ENCODE measurements at regions not wholly inside any gene's neighbourhood (a gene's known extent, or its start where the extent isn't known, plus 50 kb on each side); places are given as distances from the start of the nearest gene placed in this dataset.

GRCh38 chr4:148694702-148695101, 252.5 kb upstream of the NR3C2 start:
- Mint-ChIP-seq H3K36me3 (ENCODE audit: low read depth) (no peaks in the 10 kb centered on the region), H3K27me3 (ENCODE audit: low read depth) (no peaks in the 10 kb centered on the region), H3K27ac (no peak overlapping the region), H3K4me1 (ENCODE audit: low read depth) (no peaks in the 10 kb centered on the region), H3K4me3 (no peak overlapping the region), H3K9me3 (no peaks in the 10 kb centered on the region)
- CTCF ChIA-PET: no interaction called here
- no peak for DNase-seq
- intact Hi-C loops (cut with micrococcal nuclease): no loop called here

DNA sequence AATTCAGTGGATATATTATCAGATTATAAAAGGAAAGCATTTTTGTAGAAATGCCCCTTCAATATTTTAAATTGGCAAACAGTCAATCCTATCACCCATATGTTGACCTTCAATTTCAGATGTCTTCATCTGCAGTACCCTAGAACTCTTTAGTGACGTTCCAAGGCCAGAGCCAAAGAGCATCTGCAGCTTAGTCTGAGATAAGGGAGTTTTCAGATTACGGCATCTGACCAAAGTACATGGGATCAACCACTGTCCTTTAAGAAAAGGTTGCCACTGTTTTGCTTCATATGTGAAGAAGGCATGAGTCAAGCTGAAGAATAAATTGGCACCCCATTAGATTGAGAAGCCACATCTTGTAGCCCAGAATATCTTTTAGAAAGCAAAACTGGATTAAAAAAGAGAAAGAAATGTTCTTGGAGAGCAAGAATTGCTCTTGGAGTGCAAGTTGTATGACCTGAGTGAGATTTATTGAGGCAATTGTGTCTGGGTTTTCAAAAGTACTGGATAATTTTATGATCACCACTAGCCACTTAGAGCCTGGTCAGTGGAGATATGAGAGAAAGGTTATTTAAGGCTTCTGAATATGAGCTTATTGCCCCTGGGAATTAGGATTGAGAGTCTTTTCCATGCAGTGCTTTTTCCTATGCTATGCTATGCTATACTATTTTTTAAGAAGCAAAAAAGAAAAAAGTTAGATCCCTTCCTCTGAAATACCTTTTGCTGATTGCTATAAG, 251.9 kb upstream of the NR3C2 start:
- Mint-ChIP-seq H3K27ac (no peak overlapping the region), H3K4me1 (ENCODE audit: low read depth) (no peaks in the 10 kb centered on the region), H3K9me3 (no peaks in the 10 kb centered on the region), H3K27me3 (ENCODE audit: low read depth) (no peaks in the 10 kb centered on the region), H3K36me3 (ENCODE audit: low read depth) (no peaks in the 10 kb centered on the region), H3K4me3 (no peak overlapping the region)
- no peak for DNase-seq
- intact Hi-C loops (cut with micrococcal nuclease): no loop called here
- CTCF ChIA-PET: no interaction called here

DNA sequence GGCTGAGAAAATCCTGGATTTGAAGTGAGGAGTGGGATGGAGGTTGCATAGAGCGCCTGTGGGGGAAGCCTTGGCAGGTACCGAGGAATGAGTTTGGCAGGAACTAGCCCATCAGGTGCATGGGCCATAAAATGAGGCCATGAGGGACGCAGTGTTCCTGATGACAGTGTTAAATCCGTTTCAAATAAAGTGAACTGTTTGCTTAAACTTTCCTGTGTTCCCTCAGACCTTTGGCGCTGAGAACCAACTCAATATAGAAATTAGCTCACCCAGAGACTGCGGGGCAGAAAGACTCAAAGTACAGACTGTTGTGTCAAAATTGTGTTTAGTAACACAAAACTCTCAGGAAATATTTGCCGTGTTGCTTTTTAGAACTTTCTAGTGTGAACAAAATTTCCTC, 250.0 kb upstream of the NR3C2 start:
- CTCF ChIA-PET: no interaction called here
- no peaks in the 10 kb centered on the region for H3K9me3 Mint-ChIP-seq
- no peaks in the 10 kb centered on the region for H3K4me1 Mint-ChIP-seq (ENCODE audit: low read depth)
- intact Hi-C loops (cut with micrococcal nuclease): no loop called here
- H3K27me3 Mint-ChIP-seq (ENCODE audit: low read depth): peaks cover 4% of the 10 kb centered on the region
- no peak for DNase-seq
- no peaks in the 10 kb centered on the region for H3K36me3 Mint-ChIP-seq (ENCODE audit: low read depth)
- no peak overlapping the region for H3K4me3 Mint-ChIP-seq
- no peak overlapping the region for H3K27ac Mint-ChIP-seq

- no peaks in the 10 kb centered on the region for H3K36me3 Mint-ChIP-seq (ENCODE audit: low read depth)
- H3K27me3 Mint-ChIP-seq (ENCODE audit: low read depth): peaks cover 4% of the 10 kb centered on the region
- intact Hi-C loops (cut with micrococcal nuclease): no loop called here
- H3K9me3 Mint-ChIP-seq: no peaks in the 10 kb centered on the region
- CTCF ChIA-PET: no interaction called here
- H3K4me3 Mint-ChIP-seq: no peak overlapping the region
- no peak for DNase-seq
- no peak overlapping the region for H3K27ac Mint-ChIP-seq
- H3K4me1 Mint-ChIP-seq (ENCODE audit: low read depth): no peaks in the 10 kb centered on the region
These were observed 244.2 kb upstream of the NR3C2 start for GRCh38 chr4:148686449-148686848.

- H3K4me1 Mint-ChIP-seq (ENCODE audit: low read depth): no peaks in the 10 kb centered on the region
- CTCF ChIA-PET: no interaction called here
- no peaks in the 10 kb centered on the region for H3K9me3 Mint-ChIP-seq
- no peak overlapping the region for H3K27ac Mint-ChIP-seq
- no peak overlapping the region for H3K4me3 Mint-ChIP-seq
- H3K27me3 Mint-ChIP-seq (ENCODE audit: low read depth): peaks cover 4% of the 10 kb centered on the region
- intact Hi-C loops (cut with micrococcal nuclease): no loop called here
- H3K36me3 Mint-ChIP-seq (ENCODE audit: low read depth): no peaks in the 10 kb centered on the region
- no peak for DNase-seq
These were observed 242.4 kb upstream of the NR3C2 start for GRCh38 chr4:148684638-148685037.

GRCh38 chr4:148680884-148681283, 238.7 kb upstream of the NR3C2 start:
- H3K27me3 Mint-ChIP-seq (ENCODE audit: low read depth): no peaks in the 10 kb centered on the region
- no peak overlapping the region for H3K27ac Mint-ChIP-seq
- CTCF ChIA-PET: no interaction called here
- no peaks in the 10 kb centered on the region for H3K9me3 Mint-ChIP-seq
- H3K36me3 Mint-ChIP-seq (ENCODE audit: low read depth): no peaks in the 10 kb centered on the region
- intact Hi-C loops (cut with micrococcal nuclease): no loop called here
- no peak overlapping the region for H3K4me3 Mint-ChIP-seq
- no peaks in the 10 kb centered on the region for H3K4me1 Mint-ChIP-seq (ENCODE audit: low read depth)
- no peak for DNase-seq

DNA sequence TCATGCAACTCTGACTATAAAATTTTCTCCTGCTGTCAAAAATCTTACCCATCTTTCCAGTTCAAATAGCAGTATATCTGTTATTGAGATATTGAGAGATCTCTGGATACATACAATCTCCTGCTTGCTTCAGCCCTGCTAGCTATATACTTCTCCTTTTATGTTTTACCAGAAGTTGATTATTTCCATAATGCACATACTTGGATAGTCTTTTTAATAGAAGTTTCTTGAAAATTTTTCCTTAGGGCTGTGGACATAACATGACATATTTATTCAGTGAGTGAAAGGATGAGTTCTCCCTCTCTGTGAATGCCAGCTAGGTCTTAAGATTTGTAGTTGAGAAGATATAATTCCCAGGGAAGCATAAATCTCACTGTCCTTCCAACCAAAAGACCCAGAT, 234.1 kb upstream of the NR3C2 start:
- no peak for DNase-seq
- Mint-ChIP-seq H3K4me1 (ENCODE audit: low read depth) (no peaks in the 10 kb centered on the region), H3K4me3 (no peak overlapping the region), H3K9me3 (peaks cover 1% of the 10 kb centered on the region), H3K36me3 (ENCODE audit: low read depth) (no peaks in the 10 kb centered on the region), H3K27me3 (ENCODE audit: low read depth) (no peaks in the 10 kb centered on the region), H3K27ac (no peak overlapping the region)
- intact Hi-C loops (cut with micrococcal nuclease): no loop called here
- CTCF ChIA-PET: interaction anchor here (0.6 kb wide), 1 partner anchor 49 kb away, joined by 3 read pairs; no protein-coding TSS in a partner anchor

- Mint-ChIP-seq H3K9me3 (peaks cover 1% of the 10 kb centered on the region), H3K4me3 (no peak overlapping the region), H3K4me1 (ENCODE audit: low read depth) (no peaks in the 10 kb centered on the region), H3K27me3 (ENCODE audit: low read depth) (no peaks in the 10 kb centered on the region), H3K27ac (no peak overlapping the region), H3K36me3 (ENCODE audit: low read depth) (no peaks in the 10 kb centered on the region)
- intact Hi-C loops (cut with micrococcal nuclease): no loop called here
- CTCF ChIA-PET: no interaction called here
- no peak for DNase-seq
These were observed 232.7 kb upstream of the NR3C2 start for GRCh38 chr4:148674876-148675275.

GRCh38 chr4:148664636-148665035, 222.4 kb upstream of the NR3C2 start:
- Mint-ChIP-seq H3K4me1 (ENCODE audit: low read depth) (no peaks in the 10 kb centered on the region), H3K9me3 (no peaks in the 10 kb centered on the region), H3K36me3 (ENCODE audit: low read depth) (no peaks in the 10 kb centered on the region), H3K27me3 (ENCODE audit: low read depth) (no peaks in the 10 kb centered on the region), H3K4me3 (no peak overlapping the region), H3K27ac (no peak overlapping the region)
- intact Hi-C loops (cut with micrococcal nuclease): no loop called here
- CTCF ChIA-PET: no interaction called here
- DNase-seq: no peak

GRCh38 chr4:148654131-148654530, 211.9 kb upstream of the NR3C2 start:
- Mint-ChIP-seq H3K27ac (no peak overlapping the region), H3K36me3 (ENCODE audit: low read depth) (no peaks in the 10 kb centered on the region), H3K4me3 (no peak overlapping the region), H3K4me1 (ENCODE audit: low read depth) (peaks cover 5% of the 10 kb centered on the region), H3K27me3 (ENCODE audit: low read depth) (no peaks in the 10 kb centered on the region), H3K9me3 (no peaks in the 10 kb centered on the region)
- DNase-seq: no peak
- intact Hi-C loops (cut with micrococcal nuclease): no loop called here
- CTCF ChIA-PET: no interaction called here

DNA sequence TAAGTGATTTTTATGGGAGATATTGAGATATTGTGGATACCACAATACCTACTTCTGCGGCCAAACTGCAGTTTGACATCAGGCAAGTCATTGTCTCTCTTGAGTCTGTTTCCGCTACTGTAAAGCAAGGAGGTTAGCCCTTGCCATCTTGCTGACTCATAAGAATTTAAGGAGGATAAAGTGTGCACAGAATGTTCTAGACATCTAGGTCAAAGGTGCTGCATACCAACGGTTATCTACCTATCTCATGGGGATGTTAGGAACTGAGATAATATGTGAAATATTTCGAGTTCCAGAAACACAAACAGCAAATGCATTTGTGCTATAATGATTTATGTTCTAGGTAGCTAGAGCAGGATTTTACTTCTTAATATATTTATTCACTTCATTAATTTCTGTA, 211.5 kb upstream of the NR3C2 start:
- Mint-ChIP-seq H3K9me3 (no peaks in the 10 kb centered on the region), H3K36me3 (ENCODE audit: low read depth) (no peaks in the 10 kb centered on the region), H3K4me1 (ENCODE audit: low read depth) (peaks cover 5% of the 10 kb centered on the region), H3K27ac (no peak overlapping the region), H3K27me3 (ENCODE audit: low read depth) (no peaks in the 10 kb centered on the region), H3K4me3 (no peak overlapping the region)
- no peak for DNase-seq
- intact Hi-C loops (cut with micrococcal nuclease): no loop called here
- CTCF ChIA-PET: interaction anchor here (0.9 kb wide), 1 partner anchor 289 kb away, joined by 5 read pairs; no protein-coding TSS in a partner anchor

GRCh38 chr4:148651991-148652390, 209.8 kb upstream of the NR3C2 start:
- Mint-ChIP-seq H3K4me1 (ENCODE audit: low read depth) (peaks cover 3% of the 10 kb centered on the region), H3K36me3 (ENCODE audit: low read depth) (no peaks in the 10 kb centered on the region), H3K9me3 (no peaks in the 10 kb centered on the region), H3K27me3 (ENCODE audit: low read depth) (no peaks in the 10 kb centered on the region), H3K4me3 (no peak overlapping the region), H3K27ac (no peak overlapping the region)
- no peak for DNase-seq
- intact Hi-C loops (cut with micrococcal nuclease): loop anchor here (2.0 kb wide), 1 partner anchor 83 kb away; no protein-coding TSS in a partner anchor
- CTCF ChIA-PET: no interaction called here

GRCh38 chr4:148649652-148650331, 207.6 kb upstream of the NR3C2 start:
- H3K4me1 Mint-ChIP-seq (ENCODE audit: low read depth): peaks cover 3% of the 10 kb centered on the region
- CTCF ChIA-PET: no interaction called here
- no peak overlapping the region for H3K4me3 Mint-ChIP-seq
- H3K9me3 Mint-ChIP-seq: no peaks in the 10 kb centered on the region
- DNase-seq: no peak
- no peaks in the 10 kb centered on the region for H3K27me3 Mint-ChIP-seq (ENCODE audit: low read depth)
- H3K36me3 Mint-ChIP-seq (ENCODE audit: low read depth): no peaks in the 10 kb centered on the region
- no peak overlapping the region for H3K27ac Mint-ChIP-seq
- intact Hi-C loops (cut with micrococcal nuclease): loop anchor here (2.0 kb wide), 1 partner anchor 85 kb away; no protein-coding TSS in a partner anchor
